Fibroblast of villous mesenchyme (primary cell): ENCODE measurements at regions not wholly inside any gene's neighbourhood (a gene's known extent, or its start where the extent isn't known, plus 50 kb on each side); places are given as distances from the start of the nearest gene placed in this dataset.

Source experiments
- DNase-seq: peaks from one replicate; pipeline ENCODE4 v3.0.0-alpha.2; 2010; ENCODE audit warnings: low read depth
- H3K4me3 ChIP-seq: 2 replicates; pipeline ENCODE4 v1.5.1; 2011; ENCODE audit warnings: low read depth, mild to moderate bottlenecking, low read length
- TF ChIP-seq, protein P1 (sequence below): IDR thresholded peaks from 2 replicates; pipeline ENCODE4 v1.5.1; 2012; ENCODE audit warnings: low read depth, mild to moderate bottlenecking, low read length; ENCODE audit not compliant: insufficient read depth

- no peak for DNase-seq
- no peak overlapping the region for H3K4me3 ChIP-seq
- TF ChIP-seq, protein P1, sequence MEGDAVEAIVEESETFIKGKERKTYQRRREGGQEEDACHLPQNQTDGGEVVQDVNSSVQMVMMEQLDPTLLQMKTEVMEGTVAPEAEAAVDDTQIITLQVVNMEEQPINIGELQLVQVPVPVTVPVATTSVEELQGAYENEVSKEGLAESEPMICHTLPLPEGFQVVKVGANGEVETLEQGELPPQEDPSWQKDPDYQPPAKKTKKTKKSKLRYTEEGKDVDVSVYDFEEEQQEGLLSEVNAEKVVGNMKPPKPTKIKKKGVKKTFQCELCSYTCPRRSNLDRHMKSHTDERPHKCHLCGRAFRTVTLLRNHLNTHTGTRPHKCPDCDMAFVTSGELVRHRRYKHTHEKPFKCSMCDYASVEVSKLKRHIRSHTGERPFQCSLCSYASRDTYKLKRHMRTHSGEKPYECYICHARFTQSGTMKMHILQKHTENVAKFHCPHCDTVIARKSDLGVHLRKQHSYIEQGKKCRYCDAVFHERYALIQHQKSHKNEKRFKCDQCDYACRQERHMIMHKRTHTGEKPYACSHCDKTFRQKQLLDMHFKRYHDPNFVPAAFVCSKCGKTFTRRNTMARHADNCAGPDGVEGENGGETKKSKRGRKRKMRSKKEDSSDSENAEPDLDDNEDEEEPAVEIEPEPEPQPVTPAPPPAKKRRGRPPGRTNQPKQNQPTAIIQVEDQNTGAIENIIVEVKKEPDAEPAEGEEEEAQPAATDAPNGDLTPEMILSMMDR = no peak
Measured at GRCh38 chr9:89803403-89803802, 198.6 kb downstream of the GADD45G start.

DNA sequence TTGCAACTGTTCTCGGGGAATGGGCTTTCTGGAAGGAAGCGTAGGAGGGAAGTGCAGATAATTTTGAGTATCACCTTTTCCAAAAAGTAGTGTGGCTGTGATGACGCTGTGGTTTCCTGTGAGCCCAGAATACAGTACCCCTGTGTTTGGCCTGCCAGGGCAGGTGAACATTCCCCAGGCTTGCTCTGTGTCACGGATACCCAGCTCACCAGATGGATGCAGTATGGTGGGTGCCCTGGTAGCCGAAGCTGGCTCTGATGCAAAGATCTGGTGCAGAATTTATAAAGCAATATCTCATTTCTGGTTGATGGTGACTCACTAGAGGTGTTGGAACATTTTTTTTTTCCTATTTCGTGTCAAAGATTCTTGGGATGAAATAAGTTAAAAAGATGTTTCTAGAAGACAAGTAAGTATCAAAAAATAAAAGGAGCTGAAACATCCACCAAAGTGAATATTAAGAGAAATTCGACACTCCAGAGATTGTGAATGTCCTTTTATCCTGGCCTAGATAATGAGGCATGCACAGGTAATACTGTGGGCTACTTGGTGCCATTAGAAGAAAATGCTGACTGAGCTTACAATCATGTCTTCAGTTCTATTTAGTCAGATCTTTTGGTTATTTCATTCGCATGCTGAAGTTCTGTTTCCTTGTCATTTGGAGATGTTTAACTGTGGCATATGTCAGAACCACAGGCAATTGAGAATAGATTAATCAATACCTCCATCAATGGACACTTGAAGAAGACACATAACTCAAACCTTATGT lies 200.1 kb downstream of the GADD45G start:
- TF ChIP-seq, protein P1 = no peak
- H3K4me3 ChIP-seq = no peak overlapping the region
- no peak for DNase-seq

DNA sequence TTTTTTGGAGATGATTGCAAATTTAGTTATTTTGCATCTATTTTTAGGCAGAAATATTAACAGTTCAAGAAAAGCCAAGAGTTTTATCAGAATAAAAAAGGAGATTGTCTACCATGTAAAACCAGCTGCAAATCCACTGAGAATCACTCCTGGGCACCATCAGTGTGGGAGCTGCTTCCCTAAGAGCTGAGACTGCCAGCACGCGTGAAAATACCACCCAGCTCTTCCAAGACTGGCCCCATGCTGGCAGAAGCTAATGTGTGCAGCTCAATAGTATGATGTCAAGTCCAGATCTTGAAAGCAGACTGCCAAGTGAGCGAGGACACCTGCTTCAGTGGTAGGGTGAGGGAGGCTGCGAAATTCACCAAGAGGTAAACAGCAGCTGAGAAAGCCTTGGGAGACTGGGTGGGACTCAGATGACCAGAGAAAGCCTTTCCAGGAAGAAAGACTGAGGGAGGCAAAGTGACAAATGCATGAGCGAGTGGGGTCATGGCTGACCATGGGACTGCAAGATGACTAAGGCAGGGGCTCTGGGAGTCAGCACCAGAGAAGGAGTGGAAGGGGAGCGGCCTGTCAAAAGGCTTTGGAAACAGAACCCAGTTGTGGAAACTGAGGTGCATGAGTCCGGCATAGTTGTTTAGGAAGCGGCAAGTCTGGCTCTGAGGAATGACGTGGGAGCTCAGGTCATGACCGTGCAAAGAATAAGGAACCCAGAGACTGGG lies 200.9 kb downstream of the GADD45G start:
- no peak overlapping the region for H3K4me3 ChIP-seq
- DNase-seq = no peak
- TF ChIP-seq, protein P1 = no peak

DNA sequence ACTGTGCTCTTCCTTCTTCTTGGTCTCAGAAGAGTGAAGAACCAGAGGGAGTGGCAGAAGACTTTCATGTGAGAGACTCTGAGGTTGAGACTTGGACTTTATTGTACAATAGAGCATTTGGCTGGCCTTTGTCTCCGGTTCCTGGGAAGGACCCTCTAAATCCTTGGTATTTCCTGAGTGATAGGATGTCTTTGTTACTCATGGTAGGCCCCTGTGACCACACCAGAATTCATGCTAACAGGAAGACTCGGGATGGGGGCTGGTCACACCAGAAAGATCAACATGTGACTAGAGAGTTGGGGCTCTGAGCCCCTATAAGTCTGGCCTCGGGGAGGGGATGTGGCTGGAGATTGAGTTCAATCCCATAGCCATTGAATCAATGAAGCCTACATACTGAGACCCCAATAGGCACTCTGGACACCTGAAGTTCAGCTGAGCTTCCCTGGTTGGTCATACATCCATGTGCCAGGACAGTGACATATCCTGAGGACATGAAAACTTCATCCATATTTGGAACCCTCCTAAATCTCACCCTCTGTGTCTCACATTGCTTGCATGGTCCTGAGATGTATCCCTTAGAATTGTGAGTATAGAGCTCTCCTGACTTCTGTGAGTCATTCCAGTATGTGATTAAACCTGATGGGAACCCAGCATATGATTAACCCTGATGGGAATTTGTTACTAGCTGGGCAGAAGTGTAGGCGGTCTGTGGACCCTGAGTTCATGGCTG lies 201.7 kb downstream of the GADD45G start:
- H3K4me3 ChIP-seq = no peak overlapping the region
- DNase-seq = no peak
- TF ChIP-seq, protein P1 = no peak

GRCh38 chr9:89807101-89807395 lies 202.2 kb downstream of the GADD45G start:
- TF ChIP-seq, protein P1 = no peak
- H3K4me3 ChIP-seq = no peak overlapping the region
- no peak for DNase-seq

DNA sequence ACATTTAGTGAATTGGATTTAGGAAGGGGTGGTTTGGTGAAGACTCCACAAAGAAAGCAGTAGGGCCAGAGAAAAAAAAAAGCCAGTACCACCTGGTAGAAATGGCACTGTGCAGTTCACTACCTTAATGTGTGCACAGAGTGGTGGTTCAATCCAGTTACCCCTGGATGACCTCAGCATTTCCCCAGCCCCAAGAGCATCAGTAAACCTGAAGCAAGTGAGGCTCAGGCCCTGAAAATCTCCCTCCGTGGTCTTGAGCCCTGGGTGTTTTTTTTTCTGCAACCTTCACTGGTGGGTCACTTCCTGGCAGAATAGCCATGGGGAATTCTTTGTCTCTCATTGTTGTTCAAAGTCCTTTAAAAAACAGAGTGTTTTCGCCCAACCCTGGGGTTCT lies 202.9 kb downstream of the GADD45G start:
- DNase-seq = no peak
- no peak overlapping the region for H3K4me3 ChIP-seq
- TF ChIP-seq, protein P1 = no peak
